PC-3 (cell line): ENCODE measurements at regions not wholly inside any gene's neighbourhood (a gene's known extent, or its start where the extent isn't known, plus 50 kb on each side); places are given as distances from the start of the nearest gene placed in this dataset.

Experiments used
- ATAC-seq: fragments of 200-7000 bp; cut with Tn5 transposase; 2 replicates; pipeline ENCODE4 v1.9.1; 2020; ENCODE audit warnings: mild to moderate bottlenecking, moderate library complexity
- BruUV-seq: library from RNA; stranded (reverse); fragments of 400-500 nt; replicated peaks from 2 replicates; lab custom pipeline; 2021; lab: Mats Ljungman, UMichigan
- CTCF ChIA-PET: fragments of 300-600 bp; sonication (Branson Sonifier 250); formaldehyde crosslinking; loops from one replicate; lab custom pipeline; 2022; ENCODE audit warnings: antibody characterized with exemption; lab: Charles Lee
- POLR2A ChIA-PET: fragments of 300-600 bp; sonication (Branson Sonifier 250); formaldehyde crosslinking; loops from one replicate; lab custom pipeline; 2022; ENCODE audit warnings: antibody characterized with exemption; ENCODE audit not compliant: unreplicated experiment; lab: Charles Lee
- DNase-seq: peaks from one replicate; pipeline ENCODE4 v3.0.0-alpha.2; 2015
- H2AFZ ChIP-seq: fragments of 300-600 bp; sonication (generic); 2 replicates; pipeline ENCODE4 v1.6.0; 2016; ENCODE audit warnings: antibody characterized with exemption, low read length
- H3F3A ChIP-seq: fragments of 300-600 bp; sonication (generic); one replicate; pipeline ENCODE4 v1.6.0; 2017; ENCODE audit warnings: antibody characterized with exemption, low read length, control low read depth, mild to moderate bottlenecking; ENCODE audit not compliant: unreplicated experiment
- H3K27ac ChIP-seq: fragments of 300-600 bp; sonication (generic); 2 replicates; pipeline ENCODE4 v1.5.1; 2016; ENCODE audit warnings: mild to moderate bottlenecking, low read length
- H3K27me3 ChIP-seq: fragments of 300-600 bp; sonication (generic); 2 replicates; pipeline ENCODE4 v1.6.1; 2016; ENCODE audit warnings: low read length, mixed read lengths
- H3K36me3 ChIP-seq: fragments of 300-600 bp; sonication (generic); 2 replicates; pipeline ENCODE4 v1.6.1; 2016; ENCODE audit warnings: low read depth, mixed run types, low read length, mixed read lengths
- H3K4me1 ChIP-seq: fragments of 300-600 bp; sonication (generic); 2 replicates; pipeline ENCODE4 v1.5.1; 2016; ENCODE audit warnings: low read length; ENCODE audit not compliant: insufficient read depth
- H3K4me2 ChIP-seq: fragments of 300-600 bp; sonication (generic); 2 replicates; pipeline ENCODE4 v1.6.0; 2016; ENCODE audit warnings: low read length
- H3K4me3 ChIP-seq: fragments of 300-600 bp; sonication (generic); 2 replicates; pipeline ENCODE4 v1.5.1; 2016; ENCODE audit warnings: mild to moderate bottlenecking, low read length, mixed read lengths
- H3K79me2 ChIP-seq: fragments of 300-600 bp; sonication (generic); 2 replicates; pipeline ENCODE4 v1.6.1; 2017; ENCODE audit warnings: low read length, mixed read lengths
- H3K9ac ChIP-seq: fragments of 300-600 bp; sonication (generic); 2 replicates; pipeline ENCODE4 v1.6.0; 2016; ENCODE audit warnings: mild to moderate bottlenecking, low read length
- H3K9me2 ChIP-seq: fragments of 300-600 bp; sonication (generic); replicated peaks from 2 replicates; pipeline ENCODE4 v1.6.1; 2016; ENCODE audit warnings: mixed run types, low read length, mixed read lengths
- H3K9me3 ChIP-seq: fragments of 300-600 bp; sonication (generic); 2 replicates; pipeline ENCODE4 v1.6.1; 2016; ENCODE audit warnings: low read length, mixed read lengths
- H4K20me1 ChIP-seq: fragments of 300-600 bp; sonication (generic); 2 replicates; pipeline ENCODE4 v1.6.1; 2016; ENCODE audit warnings: low read length, mixed read lengths
- CTCF ChIP-seq: fragments of 300-600 bp; sonication (generic); conservative IDR thresholded peaks from 2 replicates; pipeline ENCODE4 v1.5.1; 2017; ENCODE audit warnings: antibody characterized with exemption, low read depth, mild to moderate bottlenecking, low read length
- EZH2 ChIP-seq: fragments of 300-600 bp; sonication (generic); IDR thresholded peaks from one replicate; pipeline ENCODE4 v1.6.1; 2017; ENCODE audit warnings: antibody characterized with exemption, mild to moderate bottlenecking, low read length; ENCODE audit not compliant: unreplicated experiment
- EZH2phosphoT487 ChIP-seq: fragments of 300-600 bp; sonication (generic); IDR thresholded peaks from 2 replicates; pipeline ENCODE4 v1.6.1; 2018; ENCODE audit warnings: mild to moderate bottlenecking, antibody characterized with exemption, low read length, borderline replicate concordance
- intact Hi-C: fragments of 100-400 bp; cut with micrococcal nuclease; formaldehyde crosslinking; loops from 2 replicates; pipeline ENCODE4 v1.9.0; 2023

DNA sequence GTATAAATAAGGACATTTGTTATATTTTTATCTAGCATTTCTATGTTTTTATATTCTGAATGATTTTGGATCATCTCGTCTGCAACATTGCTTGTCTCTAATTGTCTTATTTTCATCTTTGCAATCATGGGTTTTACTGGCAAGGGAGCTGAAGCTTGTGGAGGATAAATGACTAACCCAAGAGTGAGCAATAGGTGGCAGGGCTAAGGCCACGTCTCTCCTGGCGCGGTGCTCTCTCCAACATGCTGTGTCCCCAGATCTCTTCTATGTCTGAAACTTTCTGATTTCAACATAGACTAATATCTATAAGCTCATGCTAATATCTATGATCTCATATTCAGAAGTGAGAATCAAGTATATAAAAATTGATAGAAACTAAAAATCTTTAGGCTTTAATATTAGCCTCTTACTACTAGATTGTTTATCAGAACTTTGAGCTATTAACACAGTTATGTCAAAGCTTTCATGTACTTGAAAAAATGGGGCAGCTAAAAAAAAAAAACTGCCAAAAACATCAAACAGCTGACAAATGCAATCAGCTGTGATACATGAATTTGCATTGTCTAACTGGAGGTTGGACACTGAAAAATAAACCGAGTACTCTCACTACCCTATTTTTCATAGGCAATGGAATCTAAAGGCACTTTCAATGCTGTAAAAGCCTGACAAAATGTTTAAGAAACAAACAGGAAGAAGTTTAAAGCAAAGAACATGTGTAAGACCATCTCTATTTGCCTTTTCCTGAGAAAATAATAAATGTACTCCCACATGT lies 169.2 kb downstream of the TMA16 start:
- TF ChIP-seq EZH2 (no peak), CTCF (no peak), EZH2phosphoT487 (no peak)
- POLR2A ChIA-PET: no interaction called here
- no peak overlapping the region for H2AFZ ChIP-seq
- no peaks in the 10 kb centered on the region for H3K9me3 ChIP-seq
- no peak overlapping the region for H3K27ac ChIP-seq
- no peaks in the 10 kb centered on the region for H3K9me2 ChIP-seq
- BruUV-seq: no TSS peak
- no peaks in the 10 kb centered on the region for H3K79me2 ChIP-seq
- H3K36me3 ChIP-seq: no peaks in the 10 kb centered on the region
- no peaks in the 10 kb centered on the region for H3K4me1 ChIP-seq
- CTCF ChIA-PET: no interaction called here
- no peaks in the 10 kb centered on the region for H3F3A ChIP-seq
- H3K4me3 ChIP-seq: no peak overlapping the region
- no peak for DNase-seq
- H3K9ac ChIP-seq: no peak overlapping the region
- H3K27me3 ChIP-seq: no peaks in the 10 kb centered on the region
- intact Hi-C loops: loop anchor here (2.0 kb wide), 1 partner anchor 109 kb away; no protein-coding TSS in a partner anchor
- H4K20me1 ChIP-seq: no peaks in the 10 kb centered on the region
- no peak overlapping the region for H3K4me2 ChIP-seq
- no peak for ATAC-seq

DNA sequence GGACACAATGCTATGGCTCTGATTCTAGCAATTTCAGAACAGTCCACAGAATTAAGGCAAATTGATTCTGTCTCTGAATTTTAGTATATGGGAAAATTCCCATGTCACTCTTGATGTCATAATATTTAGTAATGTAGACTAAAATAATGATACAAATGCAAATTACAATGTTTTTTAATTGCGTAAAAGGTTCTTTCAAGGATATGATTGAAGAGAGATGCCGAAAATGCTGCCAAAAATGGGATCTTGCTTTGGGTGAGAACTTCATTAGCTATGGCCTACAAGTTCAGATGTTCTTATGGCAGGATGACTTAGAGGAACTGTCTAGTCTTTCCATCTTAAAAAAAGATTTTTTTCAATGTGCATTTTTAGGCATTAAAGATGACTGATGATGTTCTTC lies 170.6 kb downstream of the TMA16 start:
- Histone ChIP-seq H3K4me3 (no peak overlapping the region), H3F3A (no peaks in the 10 kb centered on the region), H3K4me1 (no peaks in the 10 kb centered on the region), H3K27ac (no peak overlapping the region), H3K9ac (no peak overlapping the region), H3K36me3 (no peaks in the 10 kb centered on the region), H4K20me1 (no peaks in the 10 kb centered on the region), H3K79me2 (no peaks in the 10 kb centered on the region), H2AFZ (no peak overlapping the region), H3K4me2 (no peak overlapping the region), H3K9me3 (no peaks in the 10 kb centered on the region), H3K9me2 (no peaks in the 10 kb centered on the region), H3K27me3 (no peaks in the 10 kb centered on the region)
- ATAC-seq (no peak), DNase-seq (no peak)
- TF ChIP-seq EZH2phosphoT487 (no peak), EZH2 (no peak), CTCF (no peak)
- ChIA-PET CTCF (no interaction called here), POLR2A (no interaction called here)
- intact Hi-C loops: loop anchor here (2.0 kb wide), 1 partner anchor 110 kb away; no protein-coding TSS in a partner anchor
- BruUV-seq: no TSS peak

DNA sequence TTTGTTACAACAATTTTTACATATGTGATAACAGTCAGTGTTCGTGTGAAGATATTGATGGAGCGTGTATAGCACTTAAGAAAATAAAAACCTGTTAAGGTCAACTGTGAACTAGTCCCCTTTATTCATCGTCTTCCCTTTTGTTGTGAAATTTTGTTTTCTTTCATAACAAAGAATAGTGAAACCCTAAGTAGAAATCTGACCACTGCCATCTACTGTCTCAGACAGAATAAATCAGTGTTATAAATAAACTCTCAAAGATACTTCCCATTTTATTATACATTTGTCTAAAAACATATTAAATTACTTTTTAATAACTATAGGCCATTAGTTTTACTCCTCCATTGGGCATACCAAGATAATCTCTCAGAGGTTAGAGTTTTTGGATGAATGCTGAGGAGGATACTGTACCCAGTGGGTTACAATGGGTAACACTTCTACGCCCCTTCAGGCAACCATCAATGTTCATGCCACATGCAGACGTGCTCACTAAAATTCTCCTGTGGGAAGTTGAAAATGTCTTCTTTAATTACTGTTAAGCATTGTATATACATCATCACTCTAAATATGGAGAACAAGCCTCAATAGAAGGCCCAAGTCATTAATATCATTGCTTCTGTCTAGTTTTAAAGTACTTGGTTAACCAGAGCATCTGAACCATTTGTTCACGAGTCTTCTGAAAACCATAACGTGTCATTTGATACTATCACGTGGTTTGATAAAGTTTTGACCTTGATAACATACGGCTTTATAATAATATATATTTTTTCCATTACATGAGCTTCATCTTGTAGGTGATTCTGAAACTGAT lies 171.2 kb downstream of the TMA16 start:
- ATAC-seq (no peak), DNase-seq (no peak)
- no peak overlapping the region for H3K9ac ChIP-seq
- no peaks in the 10 kb centered on the region for H3K79me2 ChIP-seq
- POLR2A ChIA-PET: no interaction called here
- H3K9me3 ChIP-seq: no peaks in the 10 kb centered on the region
- no peaks in the 10 kb centered on the region for H3F3A ChIP-seq
- CTCF ChIA-PET: no interaction called here
- H3K27me3 ChIP-seq: no peaks in the 10 kb centered on the region
- no peaks in the 10 kb centered on the region for H3K36me3 ChIP-seq
- H4K20me1 ChIP-seq: no peaks in the 10 kb centered on the region
- no TSS peak for BruUV-seq
- H3K9me2 ChIP-seq: no peaks in the 10 kb centered on the region
- no peaks in the 10 kb centered on the region for H3K4me1 ChIP-seq
- H3K4me3 ChIP-seq: no peak overlapping the region
- H3K4me2 ChIP-seq: no peak overlapping the region
- H2AFZ ChIP-seq: no peak overlapping the region
- intact Hi-C loops: loop anchor here (2.0 kb wide), 1 partner anchor 111 kb away; no protein-coding TSS in a partner anchor
- peak; percentile 31; the same call in 1 of the 2 replicates for TF ChIP-seq CTCF
- no peak for TF ChIP-seq EZH2
- no peak for TF ChIP-seq EZH2phosphoT487
- no peak overlapping the region for H3K27ac ChIP-seq
